HEK293 (cell line): ENCODE measurements at regions not wholly inside any gene's neighbourhood (a gene's known extent, or its start where the extent isn't known, plus 50 kb on each side); places are given as distances from the start of the nearest gene placed in this dataset.

Source experiments
- CTCF ChIP-seq: fragments of 450-650 bp; formaldehyde crosslinking; IDR thresholded peaks from 2 replicates; pipeline ENCODE4 v1.5.1; 2016; ENCODE audit warnings: missing biosample characterization, missing genetic modification characterization
- GLIS1 ChIP-seq: fragments of 450-650 bp; formaldehyde crosslinking; IDR thresholded peaks from 2 replicates; pipeline ENCODE4 v1.5.1; 2016; ENCODE audit warnings: missing biosample characterization, missing genetic modification characterization
- KLF10 ChIP-seq: fragments of 450-650 bp; IDR thresholded peaks from 2 replicates; pipeline ENCODE4 v1.5.1; 2018; ENCODE audit warnings: missing biosample characterization, mild to moderate bottlenecking, missing genetic modification characterization
- ZNF10 ChIP-seq: fragments of 450-650 bp; formaldehyde crosslinking; IDR thresholded peaks from 2 replicates; pipeline ENCODE4 v1.5.1; 2017; ENCODE audit warnings: missing biosample characterization, missing genetic modification characterization
- ZNF138 ChIP-seq: fragments of 450-650 bp; formaldehyde crosslinking; IDR thresholded peaks from 2 replicates; pipeline ENCODE4 v1.5.1; 2016; ENCODE audit warnings: missing biosample characterization, missing genetic modification characterization, borderline replicate concordance
- ZNF24 ChIP-seq: fragments of 450-650 bp; formaldehyde crosslinking; IDR thresholded peaks from 2 replicates; pipeline ENCODE4 v1.5.1; 2016; ENCODE audit warnings: missing biosample characterization, missing genetic modification characterization
- ZNF747 ChIP-seq: fragments of 450-650 bp; formaldehyde crosslinking; IDR thresholded peaks from 2 replicates; pipeline ENCODE4 v1.5.1; 2016; ENCODE audit warnings: missing biosample characterization, missing genetic modification characterization
- TF ChIP-seq, protein P1 (sequence below): fragments of 450-650 bp; formaldehyde crosslinking; IDR thresholded peaks from 2 replicates; pipeline ENCODE4 v1.5.1; 2016; ENCODE audit warnings: missing biosample characterization, missing genetic modification characterization
- TF ChIP-seq, protein P2 (sequence below): sonication (generic); formaldehyde crosslinking; IDR thresholded peaks from 2 replicates; pipeline ENCODE4 v1.8.1; 2022; ENCODE audit warnings: mild to moderate bottlenecking, moderate library complexity, missing genetic modification reagents
- TF ChIP-seq, protein P3 (sequence below): fragments of 450-650 bp; formaldehyde crosslinking; IDR thresholded peaks from 2 replicates; pipeline ENCODE4 v1.5.1; 2016; ENCODE audit warnings: missing biosample characterization, missing genetic modification characterization

DNA sequence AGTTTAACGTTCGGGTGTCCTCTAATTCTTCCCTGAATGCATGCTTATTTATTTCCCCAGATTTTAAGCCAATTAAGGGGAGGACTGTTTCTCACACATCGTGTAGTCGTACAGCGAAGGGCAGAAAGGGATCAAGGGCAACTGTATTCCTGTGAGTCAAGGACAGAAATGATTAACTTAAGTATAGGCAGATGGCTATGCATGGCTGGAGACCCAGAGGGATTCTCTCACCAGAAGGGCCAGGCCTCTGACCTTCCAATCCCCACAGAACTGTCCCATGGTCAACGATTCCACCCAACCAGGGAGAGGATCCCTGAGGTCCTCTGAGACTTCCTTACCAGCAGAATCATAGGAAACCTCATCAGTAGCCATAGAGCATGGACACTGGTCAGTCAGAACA lies 161.8 kb upstream of the MAP1B start:
- TF ChIP-seq CTCF, result no peak
- TF ChIP-seq ZNF138, result no peak
- no peak for TF ChIP-seq ZNF24 (tag by site-specific recombination)
- TF ChIP-seq, protein P1, sequence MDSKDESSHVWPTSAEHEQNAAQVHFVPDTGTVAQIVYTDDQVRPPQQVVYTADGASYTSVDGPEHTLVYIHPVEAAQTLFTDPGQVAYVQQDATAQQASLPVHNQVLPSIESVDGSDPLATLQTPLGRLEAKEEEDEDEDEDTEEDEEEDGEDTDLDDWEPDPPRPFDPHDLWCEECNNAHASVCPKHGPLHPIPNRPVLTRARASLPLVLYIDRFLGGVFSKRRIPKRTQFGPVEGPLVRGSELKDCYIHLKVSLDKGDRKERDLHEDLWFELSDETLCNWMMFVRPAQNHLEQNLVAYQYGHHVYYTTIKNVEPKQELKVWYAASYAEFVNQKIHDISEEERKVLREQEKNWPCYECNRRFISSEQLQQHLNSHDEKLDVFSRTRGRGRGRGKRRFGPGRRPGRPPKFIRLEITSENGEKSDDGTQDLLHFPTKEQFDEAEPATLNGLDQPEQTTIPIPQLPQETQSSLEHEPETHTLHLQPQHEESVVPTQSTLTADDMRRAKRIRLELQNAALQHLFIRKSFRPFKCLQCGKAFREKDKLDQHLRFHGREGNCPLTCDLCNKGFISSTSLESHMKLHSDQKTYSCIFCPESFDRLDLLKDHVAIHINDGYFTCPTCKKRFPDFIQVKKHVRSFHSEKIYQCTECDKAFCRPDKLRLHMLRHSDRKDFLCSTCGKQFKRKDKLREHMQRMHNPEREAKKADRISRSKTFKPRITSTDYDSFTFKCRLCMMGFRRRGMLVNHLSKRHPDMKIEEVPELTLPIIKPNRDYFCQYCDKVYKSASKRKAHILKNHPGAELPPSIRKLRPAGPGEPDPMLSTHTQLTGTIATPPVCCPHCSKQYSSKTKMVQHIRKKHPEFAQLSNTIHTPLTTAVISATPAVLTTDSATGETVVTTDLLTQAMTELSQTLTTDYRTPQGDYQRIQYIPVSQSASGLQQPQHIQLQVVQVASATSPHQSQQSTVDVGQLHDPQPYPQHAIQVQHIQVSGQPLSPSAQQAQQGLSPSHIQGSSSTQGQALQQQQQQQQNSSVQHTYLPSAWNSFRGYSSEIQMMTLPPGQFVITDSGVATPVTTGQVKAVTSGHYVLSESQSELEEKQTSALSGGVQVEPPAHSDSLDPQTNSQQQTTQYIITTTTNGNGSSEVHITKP (tag by site-specific recombination), result no peak
- TF ChIP-seq ZNF747 (tag by site-specific recombination), result no peak
- no peak for TF ChIP-seq GLIS1 (tag by site-specific recombination)
- TF ChIP-seq, protein P2, sequence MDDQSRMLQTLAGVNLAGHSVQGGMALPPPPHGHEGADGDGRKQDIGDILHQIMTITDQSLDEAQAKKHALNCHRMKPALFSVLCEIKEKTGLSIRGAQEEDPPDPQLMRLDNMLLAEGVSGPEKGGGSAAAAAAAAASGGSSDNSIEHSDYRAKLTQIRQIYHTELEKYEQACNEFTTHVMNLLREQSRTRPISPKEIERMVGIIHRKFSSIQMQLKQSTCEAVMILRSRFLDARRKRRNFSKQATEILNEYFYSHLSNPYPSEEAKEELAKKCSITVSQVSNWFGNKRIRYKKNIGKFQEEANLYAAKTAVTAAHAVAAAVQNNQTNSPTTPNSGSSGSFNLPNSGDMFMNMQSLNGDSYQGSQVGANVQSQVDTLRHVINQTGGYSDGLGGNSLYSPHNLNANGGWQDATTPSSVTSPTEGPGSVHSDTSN (CRISPR knock-in tag), result no peak
- TF ChIP-seq, protein P3, sequence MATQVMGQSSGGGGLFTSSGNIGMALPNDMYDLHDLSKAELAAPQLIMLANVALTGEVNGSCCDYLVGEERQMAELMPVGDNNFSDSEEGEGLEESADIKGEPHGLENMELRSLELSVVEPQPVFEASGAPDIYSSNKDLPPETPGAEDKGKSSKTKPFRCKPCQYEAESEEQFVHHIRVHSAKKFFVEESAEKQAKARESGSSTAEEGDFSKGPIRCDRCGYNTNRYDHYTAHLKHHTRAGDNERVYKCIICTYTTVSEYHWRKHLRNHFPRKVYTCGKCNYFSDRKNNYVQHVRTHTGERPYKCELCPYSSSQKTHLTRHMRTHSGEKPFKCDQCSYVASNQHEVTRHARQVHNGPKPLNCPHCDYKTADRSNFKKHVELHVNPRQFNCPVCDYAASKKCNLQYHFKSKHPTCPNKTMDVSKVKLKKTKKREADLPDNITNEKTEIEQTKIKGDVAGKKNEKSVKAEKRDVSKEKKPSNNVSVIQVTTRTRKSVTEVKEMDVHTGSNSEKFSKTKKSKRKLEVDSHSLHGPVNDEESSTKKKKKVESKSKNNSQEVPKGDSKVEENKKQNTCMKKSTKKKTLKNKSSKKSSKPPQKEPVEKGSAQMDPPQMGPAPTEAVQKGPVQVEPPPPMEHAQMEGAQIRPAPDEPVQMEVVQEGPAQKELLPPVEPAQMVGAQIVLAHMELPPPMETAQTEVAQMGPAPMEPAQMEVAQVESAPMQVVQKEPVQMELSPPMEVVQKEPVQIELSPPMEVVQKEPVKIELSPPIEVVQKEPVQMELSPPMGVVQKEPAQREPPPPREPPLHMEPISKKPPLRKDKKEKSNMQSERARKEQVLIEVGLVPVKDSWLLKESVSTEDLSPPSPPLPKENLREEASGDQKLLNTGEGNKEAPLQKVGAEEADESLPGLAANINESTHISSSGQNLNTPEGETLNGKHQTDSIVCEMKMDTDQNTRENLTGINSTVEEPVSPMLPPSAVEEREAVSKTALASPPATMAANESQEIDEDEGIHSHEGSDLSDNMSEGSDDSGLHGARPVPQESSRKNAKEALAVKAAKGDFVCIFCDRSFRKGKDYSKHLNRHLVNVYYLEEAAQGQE (tag by site-specific recombination), result no peak
- no peak for TF ChIP-seq ZNF10
- TF ChIP-seq KLF10 (tag by site-specific recombination), result no peak
